Common myeloid progenitor, CD34-positive (primary cell): ENCODE measurements at regions not wholly inside any gene's neighbourhood (a gene's known extent, or its start where the extent isn't known, plus 50 kb on each side); places are given as distances from the start of the nearest gene placed in this dataset.

Experiments used
- CTCF ChIA-PET: fragments of 350-600 bp; sonication (Branson Sonifier 250); formaldehyde crosslinking; loops from one replicate; lab custom pipeline; 2021; ENCODE audit warnings: antibody characterized with exemption; lab: Charles Lee
- POLR2A ChIA-PET: fragments of 350-600 bp; sonication (Branson Sonifier 250); formaldehyde crosslinking; loops from one replicate; lab custom pipeline; 2021; ENCODE audit warnings: antibody characterized with exemption; lab: Charles Lee
- DNase-seq, 3 donors: peaks; one replicate each; pipeline versions ENCODE4 v3.0.0 to v3.0.0-alpha.2; 2013
- H3K27ac ChIP-seq, 2 experiments: 1 replicate in 1 of 2; 2 replicates in 1 of 2; pipeline ENCODE4 v1.7.0; 2013; ENCODE audit warnings: inconsistent platforms in 2 of 2, low read length in 2 of 2, mild to moderate bottlenecking in 2 of 2, low read depth in 1 of 2, moderate library complexity in 1 of 2; ENCODE audit not compliant: severe bottlenecking in 2 of 2, insufficient read depth in 1 of 2, poor library complexity in 1 of 2
- H3K27me3 ChIP-seq, 5 experiments: replicated peaks in 2 of 5; 1 replicate in 3 of 5; 2 replicates in 2 of 5; pipeline versions ENCODE4 v1.6.1 to v1.7.0; 2013; ENCODE audit warnings: low read length in 4 of 5, mild to moderate bottlenecking in 2 of 5, moderate library complexity in 2 of 5, inconsistent platforms in 1 of 5; ENCODE audit not compliant: insufficient read depth in 5 of 5, control insufficient read depth in 4 of 5
- H3K36me3 ChIP-seq, 4 experiments: 1 replicate in 2 of 4; 2 replicates in 2 of 4; pipeline versions ENCODE4 v1.6.1 to v1.7.0; 2013; ENCODE audit warnings: low read length in 3 of 4, control low read depth in 1 of 4, mild to moderate bottlenecking in 1 of 4; ENCODE audit not compliant: control insufficient read depth in 4 of 4, insufficient read depth in 4 of 4
- H3K4me1 ChIP-seq, 4 experiments: 1 replicate in 3 of 4; 2 replicates in 1 of 4; pipeline versions ENCODE4 v1.6.1 to v1.7.1; 2013; ENCODE audit warnings: low read length in 3 of 4, mild to moderate bottlenecking in 3 of 4, control low read depth in 1 of 4, inconsistent platforms in 1 of 4, moderate library complexity in 1 of 4; ENCODE audit not compliant: control insufficient read depth in 4 of 4, insufficient read depth in 4 of 4; ENCODE audit errors: control extremely low read depth in 1 of 4
- H3K4me3 ChIP-seq, 7 experiments: 1 replicate in 4 of 7; 2 replicates in 3 of 7; pipeline versions ENCODE4 v1.5.1 to v1.7.0; 2013; ENCODE audit warnings: mild to moderate bottlenecking in 7 of 7, low read length in 6 of 7, moderate library complexity in 6 of 7, inconsistent platforms in 2 of 7, low read depth in 2 of 7, control low read depth in 1 of 7; ENCODE audit not compliant: insufficient read depth in 4 of 7, control insufficient read depth in 1 of 7; ENCODE audit errors: extremely low read depth in 1 of 7
- H3K9me3 ChIP-seq, 5 experiments: 1 replicate in 4 of 5; 2 replicates in 1 of 5; pipeline versions ENCODE4 v1.6.1 to v1.7.1; 2013; ENCODE audit warnings: low read length in 4 of 5, mild to moderate bottlenecking in 2 of 5, inconsistent platforms in 1 of 5, low read depth in 1 of 5, moderate library complexity in 1 of 5; ENCODE audit not compliant: control insufficient read depth in 4 of 5, insufficient read depth in 2 of 5; ENCODE audit errors: control extremely low read depth in 1 of 5
- WGBS: methylation state at CpG from one replicate; pipeline ENCODE4 v1.1.5; 2013; ENCODE audit not compliant: insufficient coverage; 5-methylcytosine and 5-hydroxymethylcytosine counted together

- no peak overlapping the region for H3K4me3 ChIP-seq
- H3K9me3 ChIP-seq, result peaks cover 0 to 3% (median 0%) of the 10 kb centered on the region in 5 experiments
- WGBS, result 100% methylated on average over 3 of the region's 5 CpGs
- DNase-seq, result no peak
- no peaks in the 10 kb centered on the region for H3K36me3 ChIP-seq
- H3K27me3 ChIP-seq, result peaks cover 0 to 6% (median 0%) of the 10 kb centered on the region in 5 experiments
- peaks cover 0 to 3% (median 2%) of the 10 kb centered on the region in 4 experiments for H3K4me1 ChIP-seq
- POLR2A ChIA-PET, result no interaction called here
- H3K27ac ChIP-seq, result no peak overlapping the region
- CTCF ChIA-PET, result no interaction called here
Observed at GRCh38 chr2:200087451-200087850, 132.1 kb downstream of the MAIP1 start.

GRCh38 chr2:200089040-200089755, 133.8 kb downstream of the MAIP1 start:
- H3K36me3 ChIP-seq, result no peaks in the 10 kb centered on the region
- WGBS, result 74% methylated on average over 5 of the region's 6 CpGs
- peaks cover 0 to 3% (median 0%) of the 10 kb centered on the region in 5 experiments for H3K9me3 ChIP-seq
- H3K4me3 ChIP-seq, result no peak overlapping the region
- peaks cover 0 to 9% (median 0%) of the 10 kb centered on the region in 5 experiments for H3K27me3 ChIP-seq
- POLR2A ChIA-PET, result no interaction called here
- H3K4me1 ChIP-seq, result no peaks in the 10 kb centered on the region
- CTCF ChIA-PET, result no interaction called here
- peak in 1 of 3 donors; percentile 10 for DNase-seq
- H3K27ac ChIP-seq, result no peak overlapping the region

GRCh38 chr2:200089756-200090109, 134.4 kb downstream of the MAIP1 start:
- 93% methylated on average over 6 of the region's 6 CpGs for WGBS
- CTCF ChIA-PET, result no interaction called here
- Histone ChIP-seq H3K4me1 (no peaks in the 10 kb centered on the region), H3K27ac (no peak overlapping the region), H3K4me3 (no peak overlapping the region), H3K36me3 (no peaks in the 10 kb centered on the region), H3K9me3 (peaks cover 0 to 3% (median 0%) of the 10 kb centered on the region in 5 experiments), H3K27me3 (peaks cover 0 to 8% (median 0%) of the 10 kb centered on the region in 5 experiments)
- DNase-seq, result no peak
- POLR2A ChIA-PET, result no interaction called here

GRCh38 chr2:200090683-200091082, 135.3 kb downstream of the MAIP1 start:
- H3K4me3 ChIP-seq, result no peak overlapping the region
- ChIA-PET POLR2A (interaction anchor here (0.6 kb wide), 1 partner anchor 174 kb away, joined by 3 read pairs; no protein-coding TSS in a partner anchor), CTCF (no interaction called here)
- no peaks in the 10 kb centered on the region for H3K36me3 ChIP-seq
- no peaks in the 10 kb centered on the region for H3K9me3 ChIP-seq
- no peak for DNase-seq
- WGBS, result 100% methylated on average over 5 of the region's 6 CpGs
- H3K4me1 ChIP-seq, result no peaks in the 10 kb centered on the region
- H3K27me3 ChIP-seq, result peaks cover 0 to 5% (median 0%) of the 10 kb centered on the region in 5 experiments
- no peak overlapping the region for H3K27ac ChIP-seq

- H3K4me3 ChIP-seq, result no peak overlapping the region
- ChIA-PET CTCF (no interaction called here), POLR2A (interaction anchor here (0.6 kb wide), 1 partner anchor 174 kb away, joined by 3 read pairs; no protein-coding TSS in a partner anchor)
- H3K4me1 ChIP-seq, result no peaks in the 10 kb centered on the region
- H3K27me3 ChIP-seq, result peaks cover 0 to 5% (median 0%) of the 10 kb centered on the region in 5 experiments
- no peak for DNase-seq
- no peaks in the 10 kb centered on the region for H3K9me3 ChIP-seq
- WGBS, result 100% methylated on average over 1 of the region's 2 CpGs
- no peaks in the 10 kb centered on the region for H3K36me3 ChIP-seq
- H3K27ac ChIP-seq, result no peak overlapping the region
Observed at GRCh38 chr2:200091126-200091525, 135.7 kb downstream of the MAIP1 start.

GRCh38 chr2:200092235-200092634, 136.9 kb downstream of the MAIP1 start:
- H3K27me3 ChIP-seq, result peaks cover 0 to 5% (median 0%) of the 10 kb centered on the region in 5 experiments
- no peak overlapping the region for H3K27ac ChIP-seq
- POLR2A ChIA-PET, result no interaction called here
- H3K4me3 ChIP-seq, result no peak overlapping the region
- CTCF ChIA-PET, result no interaction called here
- no peaks in the 10 kb centered on the region for H3K9me3 ChIP-seq
- H3K4me1 ChIP-seq, result no peaks in the 10 kb centered on the region
- DNase-seq, result no peak
- WGBS, result 72% methylated on average over 2 of the region's 2 CpGs
- no peaks in the 10 kb centered on the region for H3K36me3 ChIP-seq

- no CpG with 5 or more reads among the region's 3 CpGs for WGBS
- H3K27me3 ChIP-seq, result peaks cover 0 to 4% (median 0%) of the 10 kb centered on the region in 5 experiments
- H3K4me3 ChIP-seq, result no peak overlapping the region
- ChIA-PET POLR2A (no interaction called here), CTCF (no interaction called here)
- no peak overlapping the region for H3K27ac ChIP-seq
- H3K36me3 ChIP-seq, result no peaks in the 10 kb centered on the region
- no peak for DNase-seq
- no peaks in the 10 kb centered on the region for H3K9me3 ChIP-seq
- H3K4me1 ChIP-seq, result no peaks in the 10 kb centered on the region
Observed at GRCh38 chr2:200095436-200095835, 140.1 kb downstream of the MAIP1 start.
